ENCODE measurements at regions not wholly inside any gene's neighbourhood (a gene's known extent, or its start where the extent isn't known, plus 50 kb on each side); places are given as distances from the start of the nearest gene placed in this dataset.

- TF ChIP-seq SIN3A (IDR thresholded peaks at IDR 0.05; ENCODE audit: borderline replicate concordance, insufficient read depth, low read length) = no peak
- no peak for TF ChIP-seq FOXP2 (optimal IDR thresholded peaks at IDR 0.05; ENCODE audit: borderline replicate concordance, extremely low read depth, extremely low read length, insufficient read depth)
- TF ChIP-seq POLR2AphosphoS5 (IDR thresholded peaks at IDR 0.05; ENCODE audit: low read depth, low read length) = no peak
- TF ChIP-seq REST (IDR thresholded peaks at IDR 0.05; ENCODE audit: insufficient read depth in 1 of 2, low read depth in 2 of 2, low read length in 2 of 2) = no peak
- TF ChIP-seq TAF1 (IDR thresholded peaks at IDR 0.05; ENCODE audit: borderline replicate concordance, insufficient read depth, low read length) = no peak
Measured at GRCh38 chr10:57973451-57973850, 294.2 kb downstream of the IPMK start.

GRCh38 chr10:57972783-57973182 lies 294.9 kb downstream of the IPMK start:
- no peak for TF ChIP-seq SIN3A (IDR thresholded peaks at IDR 0.05; ENCODE audit: borderline replicate concordance, insufficient read depth, low read length)
- no peak for TF ChIP-seq TAF1 (IDR thresholded peaks at IDR 0.05; ENCODE audit: borderline replicate concordance, insufficient read depth, low read length)
- TF ChIP-seq FOXP2 (optimal IDR thresholded peaks at IDR 0.05; ENCODE audit: borderline replicate concordance, extremely low read depth, extremely low read length, insufficient read depth) = no peak
- no peak for TF ChIP-seq POLR2AphosphoS5 (IDR thresholded peaks at IDR 0.05; ENCODE audit: low read depth, low read length)
- TF ChIP-seq REST (IDR thresholded peaks at IDR 0.05; ENCODE audit: insufficient read depth in 1 of 2, low read depth in 2 of 2, low read length in 2 of 2) = no peak

- no peak for TF ChIP-seq TAF1 (IDR thresholded peaks at IDR 0.05; ENCODE audit: borderline replicate concordance, insufficient read depth, low read length)
- no peak for TF ChIP-seq POLR2AphosphoS5 (IDR thresholded peaks at IDR 0.05; ENCODE audit: low read depth, low read length)
- no peak for TF ChIP-seq REST (IDR thresholded peaks at IDR 0.05; ENCODE audit: insufficient read depth in 1 of 2, low read depth in 2 of 2, low read length in 2 of 2)
- no peak for TF ChIP-seq SIN3A (IDR thresholded peaks at IDR 0.05; ENCODE audit: borderline replicate concordance, insufficient read depth, low read length)
- no peak for TF ChIP-seq FOXP2 (optimal IDR thresholded peaks at IDR 0.05; ENCODE audit: borderline replicate concordance, extremely low read depth, extremely low read length, insufficient read depth)
Measured at GRCh38 chr10:57968328-57969016, 299.2 kb downstream of the IPMK start.

GRCh38 chr10:57964351-57964750 lies 303.3 kb downstream of the IPMK start:
- TF ChIP-seq SIN3A (IDR thresholded peaks at IDR 0.05; ENCODE audit: borderline replicate concordance, insufficient read depth, low read length) (no peak), POLR2AphosphoS5 (IDR thresholded peaks at IDR 0.05; ENCODE audit: low read depth, low read length) (no peak), FOXP2 (optimal IDR thresholded peaks at IDR 0.05; ENCODE audit: borderline replicate concordance, extremely low read depth, extremely low read length, insufficient read depth) (no peak), TAF1 (IDR thresholded peaks at IDR 0.05; ENCODE audit: borderline replicate concordance, insufficient read depth, low read length) (no peak), REST (IDR thresholded peaks at IDR 0.05; ENCODE audit: insufficient read depth in 1 of 2, low read depth in 2 of 2, low read length in 2 of 2) (no peak)

Data from PFSK-1 (cell line).